Suprapubic skin (tissue), 3 donors: ENCODE measurements at regions not wholly inside any gene's neighbourhood (a gene's known extent, or its start where the extent isn't known, plus 50 kb on each side); places are given as distances from the start of the nearest gene placed in this dataset.

Experiments
- CTCF ChIP-seq, 2 donors: fragments of 200-600 bp in 1 of 2; fragments of 450-650 bp in 1 of 2; sonication (generic) in 1 of 2; IDR thresholded peaks; one replicate each; pipeline ENCODE4 v1.5.1; 2016 to 2019; ENCODE audit warnings: antibody characterized with exemption in 2 of 2, mild to moderate bottlenecking in 1 of 2, moderate library complexity in 1 of 2
- EP300 ChIP-seq: sonication (generic); formaldehyde crosslinking; IDR thresholded peaks from one replicate; pipeline ENCODE4 v1.6.1; 2017; ENCODE audit warnings: antibody characterized with exemption
- POLR2A ChIP-seq, 2 donors: fragments of 450-650 bp; IDR thresholded peaks; one replicate each; pipeline ENCODE4 v1.6.1; 2017; ENCODE audit warnings: antibody characterized with exemption in 2 of 2, mild to moderate bottlenecking in 2 of 2, moderate library complexity in 2 of 2

- no peak for TF ChIP-seq CTCF (IDR thresholded peaks at IDR 0.05)
- TF ChIP-seq POLR2A (IDR thresholded peaks at IDR 0.05), result no peak
- no peak for TF ChIP-seq EP300
Observed at GRCh38 chr18:77481541-77481940, 231.9 kb downstream of the GALR1 start.
